ENCODE measurements at regions not wholly inside any gene's neighbourhood (a gene's known extent, or its start where the extent isn't known, plus 50 kb on each side); places are given as distances from the start of the nearest gene placed in this dataset.

GRCh38 chr21:35254006-35254764 lies 205.1 kb upstream of the RUNX1 start:
- FAIRE-seq (no peak), DNase-seq (ENCODE audit: low read depth, low spot score) (no peak)
- intact Hi-C loops (cut with micrococcal nuclease) = loop anchor here (10.0 kb wide), 1 partner anchor 449 kb away; no protein-coding TSS in a partner anchor
- no TSS peak for BruUV-seq (replicated peaks)
- Histone ChIP-seq H3K9ac (replicated peaks; ENCODE audit: extremely low read depth, insufficient read depth, low read length) (no peak overlapping the region), H3K36me3 (ENCODE audit: control insufficient read depth in 2 of 2, extremely low read depth in 1 of 2, insufficient read depth in 2 of 2, low read length in 2 of 2) (no peaks in the 10 kb centered on the region), H3K4me3 (replicated peaks in 1 of 3; ENCODE audit: insufficient read depth in 1 of 3, low read depth in 1 of 3, low read length in 3 of 3) (no peak overlapping the region), H3K9me3 (replicated peaks; ENCODE audit: control insufficient read depth, insufficient read depth, low read length) (no peaks in the 10 kb centered on the region), H3K4me2 (ENCODE audit: insufficient read depth, low read length) (no peak overlapping the region), H4K20me1 (replicated peaks; ENCODE audit: control insufficient read depth, extremely low read depth, insufficient read depth, low read length) (no peaks in the 10 kb centered on the region), H3K4me1 (ENCODE audit: control insufficient read depth, extremely low read depth, insufficient read depth, low read length) (peaks cover 15% of the 10 kb centered on the region), H3K79me2 (ENCODE audit: control insufficient read depth, insufficient read depth, low read length) (no peaks in the 10 kb centered on the region), H3K9me1 (replicated peaks; ENCODE audit: control insufficient read depth, extremely low read depth, insufficient read depth, low read length) (no peaks in the 10 kb centered on the region), H3K27ac (ENCODE audit: insufficient read depth, low read depth, low read length) (no peak overlapping the region), H3K27me3 (ENCODE audit: control insufficient read depth in 2 of 2, insufficient read depth in 2 of 2, low read length in 2 of 2) (no peaks in the 10 kb centered on the region), H2AFZ (ENCODE audit: low read depth, low read length) (no peak overlapping the region)
- dilution Hi-C loops (cut with MboI; ENCODE audit: extremely low pct_ligation_motif_present, low sequenced_read_pairs) = no loop called here
- ChIA-PET POLR2A (no interaction called here), CTCF (interaction anchor here (0.8 to 1.3 kb wide), 5 partner anchors 16 to 509 kb away, joined by 3 to 5 read pairs (median 4); no protein-coding TSS in a partner anchor)
- TF ChIP-seq MYC (IDR thresholded peaks at IDR 0.05; ENCODE audit: low read depth, low read length) (no peak), CTCF (IDR thresholded peaks at IDR 0.05; ENCODE audit: extremely low read depth in 1 of 2, insufficient read depth in 1 of 2, low read depth in 1 of 2, low read length in 2 of 2) (no peak), EZH2 (IDR thresholded peaks at IDR 0.05; ENCODE audit: borderline replicate concordance, low read depth, low read length, severe bottlenecking) (no peak), POLR2A (IDR thresholded peaks at IDR 0.05; ENCODE audit: low read depth, low read length) (no peak), GATA2 (IDR thresholded peaks at IDR 0.05; ENCODE audit: insufficient read depth, insufficient read length, low read depth, low read length) (no peak), FOS (IDR thresholded peaks at IDR 0.05; ENCODE audit: borderline replicate concordance, insufficient read depth, low read length) (no peak), MAX (IDR thresholded peaks at IDR 0.05; ENCODE audit: insufficient read depth, insufficient read length) (no peak), JUN (IDR thresholded peaks at IDR 0.05; ENCODE audit: borderline replicate concordance, insufficient read depth, insufficient read length, low read depth) (no peak), POLR2AphosphoS5 (IDR thresholded peaks at IDR 0.05; ENCODE audit: insufficient read depth, low read depth, low read length) (no peak)

Measured in endothelial cell of umbilical vein (primary cell).